Left lung (tissue), 4 donors: ENCODE measurements at regions not wholly inside any gene's neighbourhood (a gene's known extent, or its start where the extent isn't known, plus 50 kb on each side); places are given as distances from the start of the nearest gene placed in this dataset.

Experiments used
- ATAC-seq: fragments of 200-7000 bp; cut with Tn5 transposase; one replicate; pipeline ENCODE4 v1.9.1; 2020; ENCODE audit warnings: moderate library complexity
- DNase-seq, 4 donors: peaks; one replicate each; pipeline ENCODE4 v3.0.0-alpha.2; 2013 to 2020
- H3K27ac ChIP-seq, 2 donors: fragments of 200-600 bp; sonication (generic) in 1 of 2; one replicate each; pipeline versions ENCODE4 v1.5.0 to v1.8.0; 2020 to 2021
- H3K27me3 ChIP-seq, 2 donors: fragments of 200-600 bp; sonication (generic) in 1 of 2; one replicate each; pipeline versions ENCODE4 v1.5.0 to v1.8.0; 2020 to 2021
- H3K36me3 ChIP-seq, 2 donors: fragments of 200-600 bp; sonication (generic) in 1 of 2; one replicate each; pipeline versions ENCODE4 v1.5.0 to v1.8.0; 2020 to 2021
- H3K4me1 ChIP-seq, 2 donors: fragments of 200-600 bp; one replicate each; pipeline ENCODE4 v1.8.0; 2021
- H3K4me3 ChIP-seq, 2 donors: fragments of 200-600 bp; sonication (generic) in 1 of 2; one replicate each; pipeline versions ENCODE4 v1.5.0 to v1.8.0; 2020 to 2021; ENCODE audit warnings: mild to moderate bottlenecking in 1 of 2
- H3K9me3 ChIP-seq, 2 donors: fragments of 200-600 bp; sonication (generic) in 1 of 2; one replicate each; pipeline versions ENCODE4 v1.5.0 to v1.8.0; 2020 to 2021
- CTCF ChIP-seq, 2 donors: fragments of 200-600 bp; sonication (generic) in 1 of 2; IDR thresholded peaks; one replicate each; pipeline versions ENCODE4 v1.5.0 to v1.8.0; 2021; ENCODE audit warnings: antibody characterized with exemption in 2 of 2
- intact Hi-C, 2 donors: fragments of 100-400 bp; cut with DNase I; formaldehyde crosslinking; loops; one replicate each; pipeline versions ENCODE4 v1.11.2 to v1.14.2; 2022
- donor health status: DM: no; HTN: yes; CAD: no.
- donor health status: DM: no; HTN: no; CAD: no.

- Histone ChIP-seq H3K27ac (no peak overlapping the region), H3K27me3 (no peaks in the 10 kb centered on the region), H3K9me3 (no peaks in the 10 kb centered on the region), H3K4me1 (no peaks in the 10 kb centered on the region), H3K4me3 (no peak overlapping the region), H3K36me3 (no peaks in the 10 kb centered on the region)
- DNase-seq (no peak), ATAC-seq (no peak)
- intact Hi-C loops = no loop called here
- TF ChIP-seq CTCF (IDR thresholded peaks at IDR 0.05) = no peak
Measured at GRCh38 chr2:187962538-187962937, 329.1 kb upstream of the GULP1 start.

- no peak for ATAC-seq
- Histone ChIP-seq H3K36me3 (no peaks in the 10 kb centered on the region), H3K9me3 (no peaks in the 10 kb centered on the region), H3K4me3 (no peak overlapping the region), H3K27me3 (no peaks in the 10 kb centered on the region), H3K27ac (no peak overlapping the region), H3K4me1 (no peaks in the 10 kb centered on the region)
- DNase-seq = no peak
- no peak for TF ChIP-seq CTCF (IDR thresholded peaks at IDR 0.05)
- intact Hi-C loops = no loop called here
Measured at GRCh38 chr2:187964746-187965145, 326.9 kb upstream of the GULP1 start.

DNA sequence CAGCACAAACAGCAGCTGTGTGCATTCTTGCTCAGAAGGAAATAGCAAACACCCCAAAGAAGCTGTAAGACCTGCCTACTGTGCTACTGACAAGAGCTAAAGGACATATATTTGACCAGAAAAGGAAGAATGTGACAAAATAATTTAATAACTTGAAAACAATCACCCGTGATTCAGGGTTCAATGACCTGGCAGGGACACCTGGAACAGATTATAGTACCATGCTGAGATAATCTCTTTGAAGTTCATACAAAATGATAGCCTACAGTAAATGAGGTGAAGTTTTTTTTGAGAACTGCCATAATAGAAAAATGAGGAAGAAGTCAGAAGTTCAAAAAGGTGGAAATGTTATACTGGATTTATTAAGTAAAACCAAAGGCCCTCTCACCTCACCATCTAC, 324.8 kb upstream of the GULP1 start:
- ATAC-seq (no peak), DNase-seq (no peak)
- Histone ChIP-seq H3K27ac (no peak overlapping the region), H3K4me3 (no peak overlapping the region), H3K9me3 (no peaks in the 10 kb centered on the region), H3K4me1 (no peaks in the 10 kb centered on the region), H3K27me3 (no peaks in the 10 kb centered on the region), H3K36me3 (no peaks in the 10 kb centered on the region)
- TF ChIP-seq CTCF (IDR thresholded peaks at IDR 0.05) = no peak
- intact Hi-C loops = no loop called here

DNA sequence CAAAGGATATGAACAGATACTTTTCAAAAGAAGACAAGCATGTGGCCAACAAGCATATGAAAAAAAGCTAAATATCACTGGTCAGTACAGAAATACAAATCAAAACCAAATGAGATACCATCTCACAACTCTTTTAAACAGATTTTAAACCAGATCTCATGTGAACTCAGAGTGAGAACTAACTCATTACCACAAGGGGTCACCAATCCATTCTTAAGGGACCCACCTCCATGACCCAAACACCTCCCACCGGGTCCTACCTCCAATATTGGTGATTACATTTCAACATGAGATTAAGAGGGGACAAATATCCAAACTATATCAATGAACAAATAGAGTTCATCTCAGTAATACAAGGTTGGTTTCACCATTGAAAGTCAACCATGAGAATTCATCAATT, 319.8 kb upstream of the GULP1 start:
- no peak overlapping the region for H3K27ac ChIP-seq
- no peak for TF ChIP-seq CTCF (IDR thresholded peaks at IDR 0.05)
- ATAC-seq = no peak

GRCh38 chr2:187976259-187976985, 315.3 kb upstream of the GULP1 start:
- Histone ChIP-seq H3K4me1 (no peaks in the 10 kb centered on the region), H3K36me3 (no peaks in the 10 kb centered on the region), H3K27ac (no peak overlapping the region), H3K4me3 (no peak overlapping the region), H3K27me3 (no peaks in the 10 kb centered on the region), H3K9me3 (no peaks in the 10 kb centered on the region)
- intact Hi-C loops = no loop called here
- no peak for TF ChIP-seq CTCF (IDR thresholded peaks at IDR 0.05)
- DNase-seq = no peak
- ATAC-seq = no peak

More for the DNA sequence above, 319.8 kb upstream of the GULP1 start:
- DNase-seq = no peak
- H3K36me3 ChIP-seq = no peaks in the 10 kb centered on the region
- H3K4me1 ChIP-seq = no peaks in the 10 kb centered on the region
- intact Hi-C loops = no loop called here
- no peak overlapping the region for H3K4me3 ChIP-seq
- no peaks in the 10 kb centered on the region for H3K9me3 ChIP-seq
- H3K27me3 ChIP-seq = no peaks in the 10 kb centered on the region
